Amygdala (tissue), 56 donors: ENCODE measurements at regions not wholly inside any gene's neighbourhood (a gene's known extent, or its start where the extent isn't known, plus 50 kb on each side); places are given as distances from the start of the nearest gene placed in this dataset.
"Not testable (repeated sequence)": the region's sequence is repeated elsewhere in the genome, so short reads cannot be mapped to it uniquely, and the experiment has no call there.

ENCODE experiments used
- DNase-seq, 56 donors: peaks; one replicate each; lab custom pipeline; 2025; lab: John Stamatoyannopoulos, UW

GRCh38 chr22:27312565-27312964 lies 489.0 kb downstream of the MN1 start:
- DNase-seq: no peak

DNA sequence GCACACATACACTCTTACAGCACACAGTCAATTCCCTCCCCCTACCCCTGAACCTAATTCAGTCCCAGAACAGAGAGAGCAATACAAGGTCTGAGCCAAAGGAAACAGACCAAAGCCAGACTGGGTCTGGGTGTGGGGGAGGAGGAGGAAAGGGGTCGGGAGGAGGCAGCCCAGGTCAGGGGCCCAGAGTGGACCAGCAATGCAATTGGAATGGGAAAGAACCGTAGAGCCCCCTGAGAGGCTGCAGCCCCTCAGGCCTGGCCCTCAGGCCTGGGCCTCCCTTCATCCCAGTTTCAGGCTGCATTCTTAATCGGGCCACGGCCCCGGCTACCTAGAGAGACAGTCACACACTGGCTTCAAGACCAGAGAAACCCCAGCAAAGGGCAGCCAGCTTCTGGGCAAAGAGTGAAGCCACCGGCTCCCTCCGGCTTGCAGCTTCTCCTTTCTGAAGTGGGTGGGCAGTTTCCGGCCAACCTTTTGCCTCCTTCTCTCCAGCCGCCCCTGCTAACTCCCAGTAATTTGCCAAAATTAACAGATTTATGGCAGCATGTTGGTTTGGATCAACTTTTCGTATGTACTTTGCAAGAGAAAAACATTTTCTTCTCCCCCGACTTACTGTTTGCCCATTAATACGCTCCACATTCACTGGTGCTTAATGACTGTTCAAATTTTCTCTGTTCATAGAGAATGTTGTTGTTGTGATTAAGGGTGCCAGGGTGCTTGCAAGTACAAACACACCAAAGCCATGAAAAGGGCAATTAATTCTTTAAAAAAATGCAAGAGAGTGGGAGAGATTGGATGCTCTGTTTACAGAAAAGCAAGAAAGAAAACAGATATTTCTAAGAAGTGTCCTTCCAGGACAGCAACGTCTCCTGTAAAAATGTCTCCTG lies 488.3 kb downstream of the MN1 start:
- no peak for DNase-seq

DNA sequence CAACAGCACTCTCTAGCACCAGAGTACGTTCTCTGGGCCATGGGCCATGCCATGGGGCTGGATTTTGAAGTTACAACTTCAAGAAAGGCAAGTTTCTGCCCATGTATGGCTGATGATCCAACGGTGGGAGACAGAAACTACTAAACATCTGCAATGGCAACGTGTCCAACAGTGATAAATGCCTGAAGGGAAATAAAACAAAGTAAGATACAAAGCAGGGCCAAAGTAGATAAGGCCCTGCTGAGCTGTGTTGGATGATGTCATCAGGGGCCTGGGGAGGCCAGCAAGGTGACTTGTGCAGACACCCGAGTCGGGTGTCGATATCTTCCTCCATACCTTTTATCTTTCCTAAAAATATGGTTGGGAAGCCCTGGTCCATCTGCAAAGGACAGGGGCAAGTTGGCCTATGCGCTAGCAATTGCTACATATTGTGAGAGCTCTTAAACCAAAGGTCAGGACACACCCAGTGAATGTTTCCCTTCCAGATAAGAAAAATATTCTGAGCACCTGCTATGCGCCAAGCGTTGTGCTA lies 487.2 kb downstream of the MN1 start:
- no peak for DNase-seq

GRCh38 chr22:27315833-27316232 lies 485.7 kb downstream of the MN1 start:
- no peak for DNase-seq

GRCh38 chr22:27317096-27317495 lies 484.5 kb downstream of the MN1 start:
- no peak for DNase-seq

DNA sequence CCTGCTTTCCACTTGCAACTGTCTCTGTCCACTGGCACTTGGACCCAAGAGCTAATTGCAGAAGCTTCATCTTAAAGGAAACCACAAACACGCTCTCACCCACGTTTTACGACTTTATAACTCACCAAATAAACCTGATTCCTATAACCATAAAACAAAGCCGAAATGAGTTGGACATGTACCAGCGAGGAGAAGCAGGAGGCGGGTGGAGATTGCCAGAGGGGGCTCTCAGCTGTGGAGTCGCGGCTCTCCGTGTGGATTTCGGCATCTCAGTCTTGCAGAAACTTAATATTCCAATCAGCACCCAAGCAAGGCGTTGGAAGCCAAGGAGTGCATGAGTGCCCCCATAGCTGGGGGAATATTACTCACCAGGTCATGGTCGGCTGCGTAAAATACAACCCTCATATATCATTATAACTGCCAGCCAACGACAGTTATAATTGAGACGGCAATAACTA lies 483.6 kb downstream of the MN1 start:
- no peak for DNase-seq

DNA sequence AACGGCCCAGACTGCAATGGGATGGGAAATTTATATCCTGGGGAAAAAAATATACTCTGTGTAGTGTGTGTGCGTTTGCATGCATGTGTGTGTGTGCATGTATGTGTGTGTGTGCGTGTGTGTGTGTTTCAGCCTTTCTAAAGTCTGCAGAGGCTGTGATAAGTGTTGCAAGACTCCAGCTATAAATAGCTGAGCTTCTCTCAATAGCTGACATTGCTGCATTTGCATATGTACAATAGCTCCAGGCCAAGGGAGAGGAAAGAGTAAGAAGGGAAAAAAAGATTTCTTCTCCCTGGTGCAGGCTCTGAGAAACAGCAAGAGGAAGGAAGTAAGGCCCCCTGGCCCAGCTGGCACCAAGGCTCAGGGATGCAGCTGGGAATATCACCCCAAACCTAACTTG lies 483.0 kb downstream of the MN1 start:
- no peak for DNase-seq

DNA sequence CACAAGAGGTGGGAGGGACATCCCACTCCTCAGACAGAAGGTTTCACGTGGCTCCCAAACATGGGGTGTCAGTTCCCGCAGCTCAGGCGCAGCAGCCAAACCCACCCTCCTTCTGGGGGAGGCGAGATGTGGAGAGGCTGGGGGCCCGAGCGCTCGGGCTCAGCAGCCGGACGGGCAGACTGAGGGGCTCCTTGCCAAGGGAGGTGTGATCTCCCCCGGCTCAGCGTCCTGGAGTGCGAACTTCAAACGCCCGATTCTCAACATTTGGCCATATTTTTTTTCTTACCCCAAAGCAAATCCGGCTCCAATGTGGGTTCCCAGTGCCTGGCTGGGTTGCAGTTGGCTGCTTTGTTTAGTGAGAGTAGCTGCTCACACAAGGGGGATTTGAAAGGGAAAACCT lies 477.9 kb downstream of the MN1 start:
- DNase-seq: no peak

- DNase-seq: not testable (repeated sequence)
Measured at GRCh38 chr22:27324908-27325307, 476.6 kb downstream of the MN1 start.

- DNase-seq: no peak
Measured at GRCh38 chr22:27327497-27327896, 474.1 kb downstream of the MN1 start.

DNA sequence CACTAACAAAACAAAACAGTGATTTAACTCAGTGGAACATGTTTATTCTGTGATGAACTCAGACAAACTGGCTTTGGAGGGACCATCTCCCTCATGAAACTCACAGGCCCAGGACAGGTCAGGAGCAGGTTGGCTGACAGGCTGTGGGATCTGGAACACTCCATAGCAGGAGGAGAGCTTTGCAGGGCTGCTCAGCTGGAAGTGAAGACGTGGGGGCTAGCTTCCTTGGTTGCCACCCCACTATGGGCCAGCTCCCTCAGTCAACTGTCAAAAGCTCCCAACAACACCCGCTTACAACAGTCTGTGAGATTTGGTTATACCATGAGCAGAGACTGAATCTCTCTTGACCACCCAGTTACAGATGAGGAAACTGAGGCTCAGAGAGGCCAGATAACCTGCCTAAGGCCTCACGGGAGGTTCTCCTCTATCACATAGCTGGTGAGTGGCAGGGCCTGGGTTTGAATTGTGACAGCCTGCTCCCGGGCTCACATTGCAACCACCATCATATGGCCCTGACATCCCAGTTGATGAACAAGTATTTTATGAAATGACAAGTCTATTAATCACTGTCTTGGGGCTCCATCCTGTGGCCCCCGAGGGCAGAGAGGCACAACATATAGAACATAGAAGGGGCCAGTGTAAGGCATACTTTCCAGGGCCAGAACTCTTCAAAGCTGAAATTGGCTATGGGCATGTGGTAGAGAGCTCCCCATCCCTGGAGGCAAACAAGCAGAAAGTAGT lies 473.4 kb downstream of the MN1 start:
- DNase-seq: no peak

DNA sequence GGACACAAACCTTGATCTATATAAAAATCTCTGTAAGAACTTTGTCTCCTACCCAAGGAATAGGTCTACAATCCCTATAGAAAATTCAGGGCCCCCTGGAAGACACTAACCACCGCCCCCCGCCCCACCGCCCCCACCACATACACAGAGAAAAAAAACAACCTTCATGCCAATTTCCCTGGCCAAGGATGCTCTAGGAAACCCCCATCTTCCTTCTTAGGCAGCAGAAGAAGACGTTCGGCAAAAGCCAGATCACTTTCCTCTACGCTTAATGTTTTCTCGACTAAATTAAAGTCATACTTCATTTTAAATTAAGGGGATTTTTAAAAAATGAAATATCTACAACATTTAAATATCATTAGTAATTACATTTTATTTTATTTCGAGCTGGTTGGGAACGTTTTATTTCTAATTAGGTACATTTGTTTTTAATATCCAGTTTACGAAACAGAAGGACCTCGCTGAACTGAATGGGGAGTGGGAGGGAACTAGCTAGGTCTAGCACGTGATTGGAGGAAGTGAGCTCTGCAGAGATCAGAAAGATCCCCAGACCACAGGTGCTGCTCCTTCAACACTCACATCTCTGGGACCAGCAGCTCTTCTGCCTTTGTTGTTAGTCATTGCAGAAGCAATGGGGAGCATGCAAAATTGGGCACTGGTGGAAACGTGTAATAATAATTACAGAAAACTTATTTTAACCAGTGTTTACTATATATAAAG lies 472.3 kb downstream of the MN1 start:
- no peak for DNase-seq

GRCh38 chr22:27329966-27330645 lies 471.4 kb downstream of the MN1 start:
- DNase-seq: no peak

GRCh38 chr22:27331526-27332281 lies 469.9 kb downstream of the MN1 start:
- peak in 26 of 56 donors; percentile 3 to 57 (median 24) for DNase-seq

DNA sequence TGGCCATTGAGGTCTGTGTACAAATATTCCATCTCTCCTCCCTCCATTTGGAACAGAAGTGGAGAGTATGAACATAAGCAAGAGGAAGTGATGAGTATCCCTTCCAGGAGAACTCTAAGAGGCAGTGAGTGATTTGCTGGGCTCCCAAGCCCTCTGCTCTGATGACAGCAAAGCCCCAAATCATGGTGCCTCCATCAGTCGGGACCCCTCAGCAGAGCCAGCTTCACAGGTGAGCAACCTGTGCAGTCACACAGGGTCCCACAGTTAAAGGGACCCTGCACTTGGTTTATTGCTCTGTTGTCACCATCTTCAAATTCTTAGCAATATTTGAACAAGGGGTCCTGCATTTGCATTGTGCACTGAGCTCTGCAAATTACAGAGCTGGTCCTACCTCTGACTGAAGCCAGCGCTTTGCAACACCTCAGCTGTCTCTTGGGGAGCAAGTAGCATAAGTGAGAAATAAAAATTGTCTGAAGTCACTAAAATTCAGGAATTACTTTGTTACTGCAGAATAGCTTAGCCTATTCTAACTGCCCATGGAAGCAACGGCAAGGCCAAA lies 466.4 kb downstream of the MN1 start:
- DNase-seq: no peak

DNA sequence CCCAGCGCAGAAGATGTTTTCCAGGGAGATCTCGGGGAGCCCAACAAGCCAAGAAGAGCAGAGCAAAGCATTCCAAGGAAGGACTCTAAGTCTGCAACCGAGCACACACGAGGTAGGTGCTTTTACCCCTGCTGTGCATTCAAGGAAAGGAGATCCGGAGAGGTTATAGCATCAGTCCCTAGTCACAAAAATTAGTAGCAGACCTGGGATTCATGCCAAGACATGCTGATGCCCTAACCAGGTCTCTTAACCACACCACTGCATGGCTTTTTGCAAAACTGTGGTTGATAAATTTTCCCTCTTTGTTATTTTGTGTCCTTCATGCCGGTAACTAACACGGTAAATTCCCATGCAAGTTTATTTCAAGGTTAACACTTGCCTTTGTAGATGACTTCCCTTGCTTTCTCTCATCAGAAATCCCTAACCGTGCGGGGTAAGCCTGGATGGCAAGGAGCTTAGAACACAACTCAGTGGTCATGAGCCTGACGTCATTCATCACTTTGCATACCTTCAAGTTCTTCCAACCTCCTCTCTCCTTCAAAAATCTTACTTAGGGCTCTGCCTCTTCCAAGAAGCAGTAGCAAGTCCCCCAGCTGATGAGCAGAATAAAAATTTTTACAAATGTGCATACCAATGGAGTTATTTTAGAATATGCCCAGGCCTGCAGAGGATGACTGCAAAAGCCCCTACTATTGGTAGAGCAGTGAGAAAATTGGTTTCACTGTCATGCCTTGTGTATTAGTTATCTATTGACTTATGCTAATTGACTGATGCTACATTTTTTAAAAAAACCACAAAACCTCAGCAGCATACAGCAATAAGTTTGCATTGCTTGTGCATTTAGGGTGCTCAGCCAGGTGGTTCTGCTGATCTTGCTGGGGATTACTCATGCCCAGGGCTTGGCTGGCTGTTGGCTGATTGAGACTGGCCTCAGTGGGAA lies 465.1 kb downstream of the MN1 start:
- no peak for DNase-seq

DNA sequence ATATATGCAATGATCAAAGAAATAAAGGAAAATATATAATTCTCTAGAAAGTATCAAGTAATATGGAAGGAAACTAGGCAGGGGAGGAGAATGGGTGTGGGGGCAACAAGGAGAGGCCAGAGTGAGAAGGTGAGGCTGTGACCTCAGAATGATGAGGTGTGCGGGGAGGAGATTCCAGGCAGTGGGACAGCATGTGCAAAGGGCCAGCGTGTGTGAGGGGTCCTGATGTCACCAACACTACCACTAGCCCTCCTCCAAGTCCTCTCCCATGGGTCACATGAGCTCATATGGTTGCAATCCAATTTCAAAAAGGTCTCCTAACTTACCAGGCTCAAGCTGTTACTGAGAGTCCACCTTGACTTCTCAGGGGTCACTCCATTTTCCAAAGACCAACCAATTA lies 463.9 kb downstream of the MN1 start:
- DNase-seq: no peak

- DNase-seq: no peak
Measured at GRCh38 chr22:27340047-27340446, 461.5 kb downstream of the MN1 start.
